OCI-LY1 (cell line): ENCODE measurements at regions not wholly inside any gene's neighbourhood (a gene's known extent, or its start where the extent isn't known, plus 50 kb on each side); places are given as distances from the start of the nearest gene placed in this dataset.

Experiments
- CTCF ChIP-seq: fragments of 200-600 bp; sonication (generic), shearing (Covaris generic); IDR thresholded peaks from 2 replicates; pipeline ENCODE4 v1.5.1; 2017; ENCODE audit warnings: mild to moderate bottlenecking, antibody characterized with exemption, low read length, moderate library complexity, mixed read lengths
- EZH2 ChIP-seq: fragments of 200-600 bp; sonication (generic), shearing (Covaris generic); IDR thresholded peaks from 2 replicates; pipeline ENCODE4 v1.8.0; 2017; ENCODE audit warnings: borderline replicate concordance, mixed run types, mild to moderate bottlenecking, antibody characterized with exemption, low read length, moderate library complexity, mixed read lengths

GRCh38 chr13:91272235-91272777 lies 75.2 kb upstream of the MIR17HG start:
- TF ChIP-seq CTCF, result no peak
- no peak for TF ChIP-seq EZH2
